ENCODE measurements at regions not wholly inside any gene's neighbourhood (a gene's known extent, or its start where the extent isn't known, plus 50 kb on each side); places are given as distances from the start of the nearest gene placed in this dataset.

GRCh38 chr2:205905576-205905975 is 180.4 kb downstream of the INO80D start:
- no peak for TF ChIP-seq POLR2A (IDR thresholded peaks at IDR 0.05)
- TF ChIP-seq, protein P1, sequence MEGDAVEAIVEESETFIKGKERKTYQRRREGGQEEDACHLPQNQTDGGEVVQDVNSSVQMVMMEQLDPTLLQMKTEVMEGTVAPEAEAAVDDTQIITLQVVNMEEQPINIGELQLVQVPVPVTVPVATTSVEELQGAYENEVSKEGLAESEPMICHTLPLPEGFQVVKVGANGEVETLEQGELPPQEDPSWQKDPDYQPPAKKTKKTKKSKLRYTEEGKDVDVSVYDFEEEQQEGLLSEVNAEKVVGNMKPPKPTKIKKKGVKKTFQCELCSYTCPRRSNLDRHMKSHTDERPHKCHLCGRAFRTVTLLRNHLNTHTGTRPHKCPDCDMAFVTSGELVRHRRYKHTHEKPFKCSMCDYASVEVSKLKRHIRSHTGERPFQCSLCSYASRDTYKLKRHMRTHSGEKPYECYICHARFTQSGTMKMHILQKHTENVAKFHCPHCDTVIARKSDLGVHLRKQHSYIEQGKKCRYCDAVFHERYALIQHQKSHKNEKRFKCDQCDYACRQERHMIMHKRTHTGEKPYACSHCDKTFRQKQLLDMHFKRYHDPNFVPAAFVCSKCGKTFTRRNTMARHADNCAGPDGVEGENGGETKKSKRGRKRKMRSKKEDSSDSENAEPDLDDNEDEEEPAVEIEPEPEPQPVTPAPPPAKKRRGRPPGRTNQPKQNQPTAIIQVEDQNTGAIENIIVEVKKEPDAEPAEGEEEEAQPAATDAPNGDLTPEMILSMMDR (IDR thresholded peaks at IDR 0.05), result no peak

Data from lower leg skin (tissue), 3 donors.